ENCODE measurements at regions not wholly inside any gene's neighbourhood (a gene's known extent, or its start where the extent isn't known, plus 50 kb on each side); places are given as distances from the start of the nearest gene placed in this dataset.

- TF ChIP-seq GATA3 (IDR thresholded peaks at IDR 0.05; ENCODE audit: low read depth, low read length) (no peak), GATA2 (IDR thresholded peaks at IDR 0.05; ENCODE audit: low read depth, low read length) (no peak)
Observed at GRCh38 chr2:150575861-150576260, 88.4 kb upstream of the RND3 start.

Data from SH-SY5Y (cell line).